HepG2 (cell line): ENCODE measurements at regions not wholly inside any gene's neighbourhood (a gene's known extent, or its start where the extent isn't known, plus 50 kb on each side); places are given as distances from the start of the nearest gene placed in this dataset.

ENCODE experiments used
- TF ChIP-seq, protein P1 (sequence below): sonication (generic); formaldehyde crosslinking; IDR thresholded peaks from 2 replicates; pipeline ENCODE4 v1.4.0; 2020; ENCODE audit warnings: mild to moderate bottlenecking, missing genetic modification reagents
- TF ChIP-seq, protein P2 (sequence below): sonication (generic); formaldehyde crosslinking; IDR thresholded peaks from 2 replicates; pipeline ENCODE4 v1.4.0; 2020; ENCODE audit warnings: mild to moderate bottlenecking, missing genetic modification reagents
- TF ChIP-seq, protein P3 (sequence below): sonication (generic); formaldehyde crosslinking; IDR thresholded peaks from 2 replicates; pipeline ENCODE4 v1.5.0; 2020; ENCODE audit warnings: missing genetic modification reagents

DNA sequence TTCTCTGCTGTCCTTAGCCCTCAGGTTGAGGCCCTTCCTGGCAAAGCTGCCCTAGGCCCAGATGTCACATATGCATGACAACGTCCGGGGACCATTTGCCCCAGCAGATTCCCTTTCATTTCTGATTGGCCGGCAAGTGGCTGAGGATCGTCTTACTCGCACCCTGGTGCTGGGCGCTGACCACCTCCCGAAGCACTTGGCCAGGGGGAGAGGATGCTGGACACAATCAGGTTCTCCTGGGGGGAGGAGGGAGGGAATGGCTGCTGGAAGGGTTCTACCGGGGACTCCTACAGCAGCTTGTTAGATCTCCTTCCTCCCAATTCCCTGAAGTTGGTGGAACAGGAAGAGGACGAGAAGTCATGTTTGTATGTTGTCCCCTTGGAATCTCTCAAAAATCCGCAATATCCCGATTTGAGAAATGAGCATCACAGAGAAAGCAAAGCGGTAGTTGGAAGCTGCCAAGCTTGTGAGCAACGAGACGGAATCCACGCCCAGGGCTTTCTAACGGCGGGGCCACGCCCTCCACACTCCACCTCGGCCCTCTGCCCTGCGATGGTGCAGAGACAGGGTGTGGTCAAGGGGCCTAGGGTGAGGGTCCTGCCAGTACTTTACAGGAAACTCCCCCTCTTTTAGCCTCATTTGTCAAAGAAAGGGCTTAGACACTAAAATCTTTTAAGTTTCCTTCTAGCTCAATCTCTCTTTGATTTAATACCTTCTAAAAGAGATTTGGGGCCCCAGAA is 61.8 kb upstream of the YWHAQ start (continued):
- TF ChIP-seq, protein P1, sequence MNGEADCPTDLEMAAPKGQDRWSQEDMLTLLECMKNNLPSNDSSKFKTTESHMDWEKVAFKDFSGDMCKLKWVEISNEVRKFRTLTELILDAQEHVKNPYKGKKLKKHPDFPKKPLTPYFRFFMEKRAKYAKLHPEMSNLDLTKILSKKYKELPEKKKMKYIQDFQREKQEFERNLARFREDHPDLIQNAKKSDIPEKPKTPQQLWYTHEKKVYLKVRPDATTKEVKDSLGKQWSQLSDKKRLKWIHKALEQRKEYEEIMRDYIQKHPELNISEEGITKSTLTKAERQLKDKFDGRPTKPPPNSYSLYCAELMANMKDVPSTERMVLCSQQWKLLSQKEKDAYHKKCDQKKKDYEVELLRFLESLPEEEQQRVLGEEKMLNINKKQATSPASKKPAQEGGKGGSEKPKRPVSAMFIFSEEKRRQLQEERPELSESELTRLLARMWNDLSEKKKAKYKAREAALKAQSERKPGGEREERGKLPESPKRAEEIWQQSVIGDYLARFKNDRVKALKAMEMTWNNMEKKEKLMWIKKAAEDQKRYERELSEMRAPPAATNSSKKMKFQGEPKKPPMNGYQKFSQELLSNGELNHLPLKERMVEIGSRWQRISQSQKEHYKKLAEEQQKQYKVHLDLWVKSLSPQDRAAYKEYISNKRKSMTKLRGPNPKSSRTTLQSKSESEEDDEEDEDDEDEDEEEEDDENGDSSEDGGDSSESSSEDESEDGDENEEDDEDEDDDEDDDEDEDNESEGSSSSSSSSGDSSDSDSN, result no peak
- TF ChIP-seq, protein P2, sequence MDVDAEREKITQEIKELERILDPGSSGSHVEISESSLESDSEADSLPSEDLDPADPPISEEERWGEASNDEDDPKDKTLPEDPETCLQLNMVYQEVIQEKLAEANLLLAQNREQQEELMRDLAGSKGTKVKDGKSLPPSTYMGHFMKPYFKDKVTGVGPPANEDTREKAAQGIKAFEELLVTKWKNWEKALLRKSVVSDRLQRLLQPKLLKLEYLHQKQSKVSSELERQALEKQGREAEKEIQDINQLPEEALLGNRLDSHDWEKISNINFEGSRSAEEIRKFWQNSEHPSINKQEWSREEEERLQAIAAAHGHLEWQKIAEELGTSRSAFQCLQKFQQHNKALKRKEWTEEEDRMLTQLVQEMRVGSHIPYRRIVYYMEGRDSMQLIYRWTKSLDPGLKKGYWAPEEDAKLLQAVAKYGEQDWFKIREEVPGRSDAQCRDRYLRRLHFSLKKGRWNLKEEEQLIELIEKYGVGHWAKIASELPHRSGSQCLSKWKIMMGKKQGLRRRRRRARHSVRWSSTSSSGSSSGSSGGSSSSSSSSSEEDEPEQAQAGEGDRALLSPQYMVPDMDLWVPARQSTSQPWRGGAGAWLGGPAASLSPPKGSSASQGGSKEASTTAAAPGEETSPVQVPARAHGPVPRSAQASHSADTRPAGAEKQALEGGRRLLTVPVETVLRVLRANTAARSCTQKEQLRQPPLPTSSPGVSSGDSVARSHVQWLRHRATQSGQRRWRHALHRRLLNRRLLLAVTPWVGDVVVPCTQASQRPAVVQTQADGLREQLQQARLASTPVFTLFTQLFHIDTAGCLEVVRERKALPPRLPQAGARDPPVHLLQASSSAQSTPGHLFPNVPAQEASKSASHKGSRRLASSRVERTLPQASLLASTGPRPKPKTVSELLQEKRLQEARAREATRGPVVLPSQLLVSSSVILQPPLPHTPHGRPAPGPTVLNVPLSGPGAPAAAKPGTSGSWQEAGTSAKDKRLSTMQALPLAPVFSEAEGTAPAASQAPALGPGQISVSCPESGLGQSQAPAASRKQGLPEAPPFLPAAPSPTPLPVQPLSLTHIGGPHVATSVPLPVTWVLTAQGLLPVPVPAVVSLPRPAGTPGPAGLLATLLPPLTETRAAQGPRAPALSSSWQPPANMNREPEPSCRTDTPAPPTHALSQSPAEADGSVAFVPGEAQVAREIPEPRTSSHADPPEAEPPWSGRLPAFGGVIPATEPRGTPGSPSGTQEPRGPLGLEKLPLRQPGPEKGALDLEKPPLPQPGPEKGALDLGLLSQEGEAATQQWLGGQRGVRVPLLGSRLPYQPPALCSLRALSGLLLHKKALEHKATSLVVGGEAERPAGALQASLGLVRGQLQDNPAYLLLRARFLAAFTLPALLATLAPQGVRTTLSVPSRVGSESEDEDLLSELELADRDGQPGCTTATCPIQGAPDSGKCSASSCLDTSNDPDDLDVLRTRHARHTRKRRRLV (CRISPR knock-in tag), result no peak
- TF ChIP-seq, protein P3, sequence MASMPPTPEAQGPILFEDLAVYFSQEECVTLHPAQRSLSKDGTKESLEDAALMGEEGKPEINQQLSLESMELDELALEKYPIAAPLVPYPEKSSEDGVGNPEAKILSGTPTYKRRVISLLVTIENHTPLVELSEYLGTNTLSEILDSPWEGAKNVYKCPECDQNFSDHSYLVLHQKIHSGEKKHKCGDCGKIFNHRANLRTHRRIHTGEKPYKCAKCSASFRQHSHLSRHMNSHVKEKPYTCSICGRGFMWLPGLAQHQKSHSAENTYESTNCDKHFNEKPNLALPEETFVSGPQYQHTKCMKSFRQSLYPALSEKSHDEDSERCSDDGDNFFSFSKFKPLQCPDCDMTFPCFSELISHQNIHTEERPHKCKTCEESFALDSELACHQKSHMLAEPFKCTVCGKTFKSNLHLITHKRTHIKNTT (CRISPR knock-in tag), result no peak
- TF ChIP-seq, all 625 proteins: peak for 0
